GM23338 (cell line): ENCODE measurements at regions not wholly inside any gene's neighbourhood (a gene's known extent, or its start where the extent isn't known, plus 50 kb on each side); places are given as distances from the start of the nearest gene placed in this dataset.

ENCODE experiments used
- ATAC-seq: fragments of 200-7000 bp; cut with Tn5 transposase; 3 replicates; pipeline ENCODE4 v1.9.1; 2020
- DNase-seq: peaks from one replicate; pipeline ENCODE4 v3.0.0-alpha.2; 2015; ENCODE audit warnings: low spot score
- H2AFZ ChIP-seq: fragments of 200-600 bp; sonication (generic); 2 replicates; pipeline ENCODE4 v1.8.0; 2016; ENCODE audit warnings: antibody characterized with exemption, mild to moderate bottlenecking, moderate library complexity
- H3F3A ChIP-seq: fragments of 200-600 bp; sonication (generic); replicated peaks from 2 replicates; pipeline ENCODE4 v1.8.0; 2017; ENCODE audit warnings: antibody characterized with exemption, mixed run types, low read depth
- H3K27ac ChIP-seq: fragments of 200-600 bp; sonication (generic); 2 replicates; pipeline ENCODE4 v1.6.1; 2016; ENCODE audit warnings: low read depth
- H3K27me3 ChIP-seq: fragments of 200-600 bp; sonication (generic); 2 replicates; pipeline ENCODE4 v1.8.0; 2016; ENCODE audit warnings: mild to moderate bottlenecking, mixed run types, moderate library complexity; ENCODE audit not compliant: insufficient read depth
- H3K36me3 ChIP-seq: fragments of 200-600 bp; sonication (generic); 2 replicates; pipeline ENCODE4 v1.8.0; 2016; ENCODE audit warnings: mild to moderate bottlenecking; ENCODE audit not compliant: insufficient read depth
- H3K4me1 ChIP-seq: fragments of 200-600 bp; sonication (generic); 2 replicates; pipeline ENCODE4 v1.8.0; 2016; ENCODE audit warnings: mild to moderate bottlenecking, moderate library complexity; ENCODE audit not compliant: insufficient read depth
- H3K4me2 ChIP-seq: fragments of 200-600 bp; sonication (generic); 2 replicates; pipeline ENCODE4 v1.7.1; 2017; ENCODE audit warnings: mixed run types
- H3K4me3 ChIP-seq: fragments of 200-600 bp; sonication (generic); 2 replicates; pipeline ENCODE4 v1.6.1; 2016; ENCODE audit warnings: mixed run types
- H3K79me2 ChIP-seq: fragments of 200-600 bp; sonication (generic); replicated peaks from 2 replicates; pipeline ENCODE4 v1.8.0; 2017; ENCODE audit warnings: mild to moderate bottlenecking; ENCODE audit not compliant: insufficient read depth
- H3K9me2 ChIP-seq: fragments of 200-600 bp; sonication (generic); 2 replicates; pipeline ENCODE4 v1.8.0; 2017; ENCODE audit not compliant: insufficient read depth
- H4K20me1 ChIP-seq: fragments of 200-600 bp; sonication (generic); replicated peaks from 2 replicates; pipeline ENCODE4 v1.8.0; 2017; ENCODE audit warnings: mild to moderate bottlenecking; ENCODE audit not compliant: insufficient read depth
- H3K27ac Mint-ChIP-seq: 2 replicates; pipeline ENCODE4 v1.8.0; 2020; ENCODE audit warnings: inconsistent platforms, mild to moderate bottlenecking, moderate library complexity, mixed read lengths
- H3K27me3 Mint-ChIP-seq: 3 replicates; pipeline ENCODE4 v1.8.0; 2022; ENCODE audit warnings: low read depth, mild to moderate bottlenecking, moderate library complexity, mixed read lengths, inconsistent platforms; ENCODE audit not compliant: insufficient read depth, poor library complexity
- H3K36me3 Mint-ChIP-seq: 3 replicates; pipeline ENCODE4 v1.8.0; 2021; ENCODE audit warnings: low read depth, mild to moderate bottlenecking, inconsistent platforms, moderate library complexity, mixed read lengths
- H3K4me1 Mint-ChIP-seq: 3 replicates; pipeline ENCODE4 v1.8.0; 2020; ENCODE audit warnings: mild to moderate bottlenecking, inconsistent platforms, mixed read lengths
- H3K4me3 Mint-ChIP-seq: 3 replicates; pipeline ENCODE4 v1.8.0; 2021; ENCODE audit warnings: moderate library complexity, mild to moderate bottlenecking, inconsistent platforms, mixed read lengths
- H3K9me3 Mint-ChIP-seq: 3 replicates; pipeline ENCODE4 v1.8.0; 2020; ENCODE audit warnings: moderate library complexity, mild to moderate bottlenecking, inconsistent platforms, mixed read lengths
- CREB1 ChIP-seq: fragments of 250-450 bp; sonication (Bioruptor Pico); IDR thresholded peaks from 2 replicates; pipeline ENCODE4 v1.5.0; 2020; ENCODE audit warnings: low read depth, mild to moderate bottlenecking, moderate library complexity
- EZH2 ChIP-seq: fragments of 200-600 bp; sonication (generic); IDR thresholded peaks from one replicate; pipeline ENCODE4 v1.8.0; 2017; ENCODE audit warnings: antibody characterized with exemption, mild to moderate bottlenecking, low read depth; ENCODE audit not compliant: unreplicated experiment
- EZH2phosphoT487 ChIP-seq: fragments of 200-600 bp; sonication (generic); IDR thresholded peaks from one replicate; pipeline ENCODE4 v1.8.1; 2018; ENCODE audit warnings: antibody characterized with exemption; ENCODE audit not compliant: unreplicated experiment
- JUNB ChIP-seq: IDR thresholded peaks from one replicate; pipeline ENCODE4 v1.6.1; 2016; ENCODE audit warnings: antibody characterized with exemption; ENCODE audit not compliant: unreplicated experiment
- NANOG ChIP-seq: IDR thresholded peaks from 2 replicates; pipeline ENCODE4 v1.6.1; 2016; ENCODE audit warnings: antibody characterized with exemption, borderline replicate concordance
- POLR2AphosphoS5 ChIP-seq: IDR thresholded peaks from 2 replicates; pipeline ENCODE4 v1.6.1; 2016; ENCODE audit warnings: antibody characterized with exemption, low read depth
- STAT1 ChIP-seq: IDR thresholded peaks from one replicate; pipeline ENCODE4 v1.6.1; 2016; ENCODE audit warnings: antibody characterized with exemption; ENCODE audit not compliant: unreplicated experiment
- ZNF114 ChIP-seq: fragments of 250-450 bp; sonication (Bioruptor Pico); IDR thresholded peaks from 2 replicates; pipeline ENCODE4 v1.5.0; 2020; ENCODE audit warnings: mild to moderate bottlenecking, moderate library complexity
- ZNF331 ChIP-seq: fragments of 250-450 bp; sonication (Bioruptor Pico); IDR thresholded peaks from 2 replicates; pipeline ENCODE4 v1.5.0; 2020; ENCODE audit warnings: low read depth, mild to moderate bottlenecking, moderate library complexity
- TF ChIP-seq, protein P1 (sequence below): IDR thresholded peaks from 2 replicates; pipeline ENCODE4 v1.6.1; 2016; ENCODE audit warnings: antibody characterized with exemption
- TF ChIP-seq, protein P2 (sequence below): fragments of 250-450 bp; sonication (Bioruptor Pico); IDR thresholded peaks from 2 replicates; pipeline ENCODE4 v1.5.0; 2020; ENCODE audit warnings: mild to moderate bottlenecking, moderate library complexity
- TF ChIP-seq, protein P3 (sequence below), 2 experiments: fragments of 200-600 bp in 1 of 2; sonication (generic) in 1 of 2; conservative IDR thresholded peaks; 2 replicates each; pipeline versions ENCODE4 v1.5.1 to v1.6.1; 2016 to 2017; ENCODE audit warnings: antibody characterized with exemption in 2 of 2, low read depth in 2 of 2, mild to moderate bottlenecking in 2 of 2, moderate library complexity in 1 of 2
- TF ChIP-seq, protein P4 (sequence below): IDR thresholded peaks from one replicate; pipeline ENCODE4 v1.6.1; 2018; ENCODE audit warnings: antibody characterized with exemption; ENCODE audit not compliant: unreplicated experiment

DNA sequence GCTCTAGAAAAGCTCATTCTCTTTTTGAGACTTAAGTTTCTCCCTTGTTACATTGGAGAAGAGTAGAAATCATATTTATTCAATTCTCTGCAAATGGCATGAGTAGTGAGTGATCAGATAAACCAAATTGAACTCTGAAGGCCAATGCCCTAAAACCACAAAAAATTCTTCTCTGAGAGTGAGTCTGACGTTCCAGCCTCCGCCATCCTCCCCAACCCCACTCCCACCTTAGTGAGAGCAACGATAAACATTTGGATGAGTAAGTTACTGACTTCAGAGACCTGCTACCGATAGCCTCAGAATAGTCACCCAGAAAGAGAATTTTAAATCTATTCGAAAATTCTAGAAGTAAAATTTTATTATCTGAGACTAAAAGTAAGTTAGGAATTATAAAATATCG, 94.6 kb downstream of the TFAP2A start:
- DNase-seq (no peak), ATAC-seq (no peak)
- no peaks in the 10 kb centered on the region for H3K27me3 ChIP-seq
- H3F3A ChIP-seq, result no peaks in the 10 kb centered on the region
- no peaks in the 10 kb centered on the region; the same call in 1 of the 2 replicates for H3K9me2 ChIP-seq
- H3K4me3 ChIP-seq, result no peak overlapping the region
- Mint-ChIP-seq H3K27ac (no peak overlapping the region), H3K9me3 (peaks cover 5% of the 10 kb centered on the region; the same call in 2 of the 3 replicates), H3K4me3 (no peak overlapping the region), H3K4me1 (peaks cover 24% of the 10 kb centered on the region), H3K27me3 (peaks cover 12% of the 10 kb centered on the region), H3K36me3 (no peaks in the 10 kb centered on the region)
- peaks cover 34% of the 10 kb centered on the region for H3K4me1 ChIP-seq
- no peak for TF ChIP-seq JUNB
- TF ChIP-seq ZNF331 (CRISPR knock-in tag), result no peak
- no peak for TF ChIP-seq EZH2phosphoT487
- TF ChIP-seq, protein P1, sequence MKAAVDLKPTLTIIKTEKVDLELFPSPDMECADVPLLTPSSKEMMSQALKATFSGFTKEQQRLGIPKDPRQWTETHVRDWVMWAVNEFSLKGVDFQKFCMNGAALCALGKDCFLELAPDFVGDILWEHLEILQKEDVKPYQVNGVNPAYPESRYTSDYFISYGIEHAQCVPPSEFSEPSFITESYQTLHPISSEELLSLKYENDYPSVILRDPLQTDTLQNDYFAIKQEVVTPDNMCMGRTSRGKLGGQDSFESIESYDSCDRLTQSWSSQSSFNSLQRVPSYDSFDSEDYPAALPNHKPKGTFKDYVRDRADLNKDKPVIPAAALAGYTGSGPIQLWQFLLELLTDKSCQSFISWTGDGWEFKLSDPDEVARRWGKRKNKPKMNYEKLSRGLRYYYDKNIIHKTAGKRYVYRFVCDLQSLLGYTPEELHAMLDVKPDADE, result no peak
- no peak for TF ChIP-seq EZH2
- TF ChIP-seq, protein P2, sequence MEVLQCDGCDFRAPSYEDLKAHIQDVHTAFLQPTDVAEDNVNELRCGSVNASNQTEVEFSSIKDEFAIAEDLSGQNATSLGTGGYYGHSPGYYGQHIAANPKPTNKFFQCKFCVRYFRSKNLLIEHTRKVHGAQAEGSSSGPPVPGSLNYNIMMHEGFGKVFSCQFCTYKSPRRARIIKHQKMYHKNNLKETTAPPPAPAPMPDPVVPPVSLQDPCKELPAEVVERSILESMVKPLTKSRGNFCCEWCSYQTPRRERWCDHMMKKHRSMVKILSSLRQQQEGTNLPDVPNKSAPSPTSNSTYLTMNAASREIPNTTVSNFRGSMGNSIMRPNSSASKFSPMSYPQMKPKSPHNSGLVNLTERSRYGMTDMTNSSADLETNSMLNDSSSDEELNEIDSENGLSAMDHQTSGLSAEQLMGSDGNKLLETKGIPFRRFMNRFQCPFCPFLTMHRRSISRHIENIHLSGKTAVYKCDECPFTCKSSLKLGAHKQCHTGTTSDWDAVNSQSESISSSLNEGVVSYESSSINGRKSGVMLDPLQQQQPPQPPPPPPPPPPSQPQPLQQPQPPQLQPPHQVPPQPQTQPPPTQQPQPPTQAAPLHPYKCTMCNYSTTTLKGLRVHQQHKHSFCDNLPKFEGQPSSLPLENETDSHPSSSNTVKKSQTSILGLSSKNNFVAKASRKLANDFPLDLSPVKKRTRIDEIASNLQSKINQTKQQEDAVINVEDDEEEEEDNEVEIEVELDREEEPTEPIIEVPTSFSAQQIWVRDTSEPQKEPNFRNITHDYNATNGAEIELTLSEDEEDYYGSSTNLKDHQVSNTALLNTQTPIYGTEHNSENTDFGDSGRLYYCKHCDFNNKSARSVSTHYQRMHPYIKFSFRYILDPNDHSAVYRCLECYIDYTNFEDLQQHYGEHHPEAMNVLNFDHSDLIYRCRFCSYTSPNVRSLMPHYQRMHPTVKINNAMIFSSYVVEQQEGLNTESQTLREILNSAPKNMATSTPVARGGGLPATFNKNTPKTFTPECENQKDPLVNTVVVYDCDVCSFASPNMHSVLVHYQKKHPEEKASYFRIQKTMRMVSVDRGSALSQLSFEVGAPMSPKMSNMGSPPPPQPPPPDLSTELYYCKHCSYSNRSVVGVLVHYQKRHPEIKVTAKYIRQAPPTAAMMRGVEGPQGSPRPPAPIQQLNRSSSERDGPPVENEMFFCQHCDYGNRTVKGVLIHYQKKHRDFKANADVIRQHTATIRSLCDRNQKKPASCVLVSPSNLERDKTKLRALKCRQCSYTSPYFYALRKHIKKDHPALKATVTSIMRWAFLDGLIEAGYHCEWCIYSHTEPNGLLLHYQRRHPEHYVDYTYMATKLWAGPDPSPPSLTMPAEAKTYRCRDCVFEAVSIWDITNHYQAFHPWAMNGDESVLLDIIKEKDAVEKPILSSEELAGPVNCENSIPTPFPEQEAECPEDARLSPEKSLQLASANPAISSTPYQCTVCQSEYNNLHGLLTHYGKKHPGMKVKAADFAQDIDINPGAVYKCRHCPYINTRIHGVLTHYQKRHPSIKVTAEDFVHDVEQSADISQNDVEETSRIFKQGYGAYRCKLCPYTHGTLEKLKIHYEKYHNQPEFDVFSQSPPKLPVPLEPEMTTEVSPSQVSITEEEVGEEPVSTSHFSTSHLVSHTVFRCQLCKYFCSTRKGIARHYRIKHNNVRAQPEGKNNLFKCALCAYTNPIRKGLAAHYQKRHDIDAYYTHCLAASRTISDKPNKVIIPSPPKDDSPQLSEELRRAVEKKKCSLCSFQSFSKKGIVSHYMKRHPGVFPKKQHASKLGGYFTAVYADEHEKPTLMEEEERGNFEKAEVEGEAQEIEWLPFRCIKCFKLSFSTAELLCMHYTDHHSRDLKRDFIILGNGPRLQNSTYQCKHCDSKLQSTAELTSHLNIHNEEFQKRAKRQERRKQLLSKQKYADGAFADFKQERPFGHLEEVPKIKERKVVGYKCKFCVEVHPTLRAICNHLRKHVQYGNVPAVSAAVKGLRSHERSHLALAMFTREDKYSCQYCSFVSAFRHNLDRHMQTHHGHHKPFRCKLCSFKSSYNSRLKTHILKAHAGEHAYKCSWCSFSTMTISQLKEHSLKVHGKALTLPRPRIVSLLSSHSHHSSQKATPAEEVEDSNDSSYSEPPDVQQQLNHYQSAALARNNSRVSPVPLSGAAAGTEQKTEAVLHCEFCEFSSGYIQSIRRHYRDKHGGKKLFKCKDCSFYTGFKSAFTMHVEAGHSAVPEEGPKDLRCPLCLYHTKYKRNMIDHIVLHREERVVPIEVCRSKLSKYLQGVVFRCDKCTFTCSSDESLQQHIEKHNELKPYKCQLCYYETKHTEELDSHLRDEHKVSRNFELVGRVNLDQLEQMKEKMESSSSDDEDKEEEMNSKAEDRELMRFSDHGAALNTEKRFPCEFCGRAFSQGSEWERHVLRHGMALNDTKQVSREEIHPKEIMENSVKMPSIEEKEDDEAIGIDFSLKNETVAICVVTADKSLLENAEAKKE (CRISPR knock-in tag), result no peak
- TF ChIP-seq STAT1, result no peak
- TF ChIP-seq NANOG, result no peak
- no peak for TF ChIP-seq CREB1
- TF ChIP-seq, protein P3, sequence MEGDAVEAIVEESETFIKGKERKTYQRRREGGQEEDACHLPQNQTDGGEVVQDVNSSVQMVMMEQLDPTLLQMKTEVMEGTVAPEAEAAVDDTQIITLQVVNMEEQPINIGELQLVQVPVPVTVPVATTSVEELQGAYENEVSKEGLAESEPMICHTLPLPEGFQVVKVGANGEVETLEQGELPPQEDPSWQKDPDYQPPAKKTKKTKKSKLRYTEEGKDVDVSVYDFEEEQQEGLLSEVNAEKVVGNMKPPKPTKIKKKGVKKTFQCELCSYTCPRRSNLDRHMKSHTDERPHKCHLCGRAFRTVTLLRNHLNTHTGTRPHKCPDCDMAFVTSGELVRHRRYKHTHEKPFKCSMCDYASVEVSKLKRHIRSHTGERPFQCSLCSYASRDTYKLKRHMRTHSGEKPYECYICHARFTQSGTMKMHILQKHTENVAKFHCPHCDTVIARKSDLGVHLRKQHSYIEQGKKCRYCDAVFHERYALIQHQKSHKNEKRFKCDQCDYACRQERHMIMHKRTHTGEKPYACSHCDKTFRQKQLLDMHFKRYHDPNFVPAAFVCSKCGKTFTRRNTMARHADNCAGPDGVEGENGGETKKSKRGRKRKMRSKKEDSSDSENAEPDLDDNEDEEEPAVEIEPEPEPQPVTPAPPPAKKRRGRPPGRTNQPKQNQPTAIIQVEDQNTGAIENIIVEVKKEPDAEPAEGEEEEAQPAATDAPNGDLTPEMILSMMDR (conservative IDR thresholded peaks at IDR 0.05; ENCODE audit: low read depth in 2 of 2), result no peak
- no peak for TF ChIP-seq POLR2AphosphoS5
- TF ChIP-seq, protein P4, sequence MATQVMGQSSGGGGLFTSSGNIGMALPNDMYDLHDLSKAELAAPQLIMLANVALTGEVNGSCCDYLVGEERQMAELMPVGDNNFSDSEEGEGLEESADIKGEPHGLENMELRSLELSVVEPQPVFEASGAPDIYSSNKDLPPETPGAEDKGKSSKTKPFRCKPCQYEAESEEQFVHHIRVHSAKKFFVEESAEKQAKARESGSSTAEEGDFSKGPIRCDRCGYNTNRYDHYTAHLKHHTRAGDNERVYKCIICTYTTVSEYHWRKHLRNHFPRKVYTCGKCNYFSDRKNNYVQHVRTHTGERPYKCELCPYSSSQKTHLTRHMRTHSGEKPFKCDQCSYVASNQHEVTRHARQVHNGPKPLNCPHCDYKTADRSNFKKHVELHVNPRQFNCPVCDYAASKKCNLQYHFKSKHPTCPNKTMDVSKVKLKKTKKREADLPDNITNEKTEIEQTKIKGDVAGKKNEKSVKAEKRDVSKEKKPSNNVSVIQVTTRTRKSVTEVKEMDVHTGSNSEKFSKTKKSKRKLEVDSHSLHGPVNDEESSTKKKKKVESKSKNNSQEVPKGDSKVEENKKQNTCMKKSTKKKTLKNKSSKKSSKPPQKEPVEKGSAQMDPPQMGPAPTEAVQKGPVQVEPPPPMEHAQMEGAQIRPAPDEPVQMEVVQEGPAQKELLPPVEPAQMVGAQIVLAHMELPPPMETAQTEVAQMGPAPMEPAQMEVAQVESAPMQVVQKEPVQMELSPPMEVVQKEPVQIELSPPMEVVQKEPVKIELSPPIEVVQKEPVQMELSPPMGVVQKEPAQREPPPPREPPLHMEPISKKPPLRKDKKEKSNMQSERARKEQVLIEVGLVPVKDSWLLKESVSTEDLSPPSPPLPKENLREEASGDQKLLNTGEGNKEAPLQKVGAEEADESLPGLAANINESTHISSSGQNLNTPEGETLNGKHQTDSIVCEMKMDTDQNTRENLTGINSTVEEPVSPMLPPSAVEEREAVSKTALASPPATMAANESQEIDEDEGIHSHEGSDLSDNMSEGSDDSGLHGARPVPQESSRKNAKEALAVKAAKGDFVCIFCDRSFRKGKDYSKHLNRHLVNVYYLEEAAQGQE, result no peak
- TF ChIP-seq ZNF114 (CRISPR knock-in tag), result no peak
- H3K79me2 ChIP-seq, result no peaks in the 10 kb centered on the region
- no peak overlapping the region for H3K4me2 ChIP-seq
- no peaks in the 10 kb centered on the region for H4K20me1 ChIP-seq
- H2AFZ ChIP-seq, result no peak overlapping the region
- no peaks in the 10 kb centered on the region for H3K36me3 ChIP-seq
- no peak overlapping the region for H3K27ac ChIP-seq
